ENCODE measurements at regions not wholly inside any gene's neighbourhood (a gene's known extent, or its start where the extent isn't known, plus 50 kb on each side); places are given as distances from the start of the nearest gene placed in this dataset.
"Not testable (repeated sequence)": the region's sequence is repeated elsewhere in the genome, so short reads cannot be mapped to it uniquely, and the experiment has no call there.

DNA sequence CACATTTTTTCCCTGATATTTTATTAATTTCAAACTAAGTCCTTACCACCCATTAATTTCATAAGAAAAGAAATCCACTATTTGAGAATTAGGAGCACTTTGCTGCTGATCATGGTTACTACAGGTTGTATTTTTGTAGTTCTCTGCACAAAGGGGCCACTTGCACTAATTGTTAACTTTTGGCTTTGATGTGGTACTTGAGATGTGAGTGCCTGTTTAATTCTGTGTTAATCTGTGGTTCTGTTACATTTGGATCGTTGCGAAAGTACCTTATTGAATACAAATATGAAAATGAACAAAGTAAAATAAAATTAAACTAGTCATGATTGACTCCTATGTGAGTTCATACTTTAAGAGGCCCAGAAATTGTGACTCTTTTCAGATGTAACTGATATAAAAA, 374.9 kb upstream of the RGS6 start:
- Histone ChIP-seq H3K36me3 (no peaks in the 10 kb centered on the region), H3K9me3 (no peaks in the 10 kb centered on the region), H3K4me3 (no peak overlapping the region), H3K4me1 (no peaks in the 10 kb centered on the region), H3K27me3 (no peaks in the 10 kb centered on the region), H3K27ac (no peak overlapping the region)
- no peak for DNase-seq
- TF ChIP-seq POLR2A (IDR thresholded peaks at IDR 0.05) = no peak
- TF ChIP-seq, protein P1, sequence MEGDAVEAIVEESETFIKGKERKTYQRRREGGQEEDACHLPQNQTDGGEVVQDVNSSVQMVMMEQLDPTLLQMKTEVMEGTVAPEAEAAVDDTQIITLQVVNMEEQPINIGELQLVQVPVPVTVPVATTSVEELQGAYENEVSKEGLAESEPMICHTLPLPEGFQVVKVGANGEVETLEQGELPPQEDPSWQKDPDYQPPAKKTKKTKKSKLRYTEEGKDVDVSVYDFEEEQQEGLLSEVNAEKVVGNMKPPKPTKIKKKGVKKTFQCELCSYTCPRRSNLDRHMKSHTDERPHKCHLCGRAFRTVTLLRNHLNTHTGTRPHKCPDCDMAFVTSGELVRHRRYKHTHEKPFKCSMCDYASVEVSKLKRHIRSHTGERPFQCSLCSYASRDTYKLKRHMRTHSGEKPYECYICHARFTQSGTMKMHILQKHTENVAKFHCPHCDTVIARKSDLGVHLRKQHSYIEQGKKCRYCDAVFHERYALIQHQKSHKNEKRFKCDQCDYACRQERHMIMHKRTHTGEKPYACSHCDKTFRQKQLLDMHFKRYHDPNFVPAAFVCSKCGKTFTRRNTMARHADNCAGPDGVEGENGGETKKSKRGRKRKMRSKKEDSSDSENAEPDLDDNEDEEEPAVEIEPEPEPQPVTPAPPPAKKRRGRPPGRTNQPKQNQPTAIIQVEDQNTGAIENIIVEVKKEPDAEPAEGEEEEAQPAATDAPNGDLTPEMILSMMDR (IDR thresholded peaks at IDR 0.05) = no peak
- intact Hi-C loops (cut with DNase I; ENCODE audit: low total_unique reads) = no loop called here

DNA sequence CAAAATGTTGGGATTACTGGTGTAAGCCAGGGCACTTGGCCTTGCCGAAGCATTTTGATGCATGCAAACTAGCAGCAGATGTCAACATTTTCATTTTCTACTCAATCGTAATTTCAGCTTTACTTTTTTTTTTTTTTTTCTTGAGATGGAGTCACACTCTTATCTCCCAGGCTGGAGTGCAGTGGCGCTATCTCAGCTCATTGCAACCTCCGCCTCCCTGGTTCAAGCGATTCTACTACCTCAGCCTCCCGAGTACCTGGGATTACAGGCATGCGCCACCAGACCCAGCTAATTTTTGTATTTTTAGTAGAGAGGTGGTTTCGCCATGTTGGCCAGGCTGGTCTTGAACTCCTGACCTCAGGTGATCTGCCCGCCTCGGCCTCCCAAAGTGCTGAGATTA, 373.3 kb upstream of the RGS6 start:
- H3K9me3 ChIP-seq; H3K27me3 ChIP-seq; H3K4me1 ChIP-seq; intact Hi-C loops (cut with DNase I; ENCODE audit: low total_unique reads); H3K27ac ChIP-seq; DNase-seq; H3K36me3 ChIP-seq; H3K4me3 ChIP-seq: not testable (repeated sequence)

DNA sequence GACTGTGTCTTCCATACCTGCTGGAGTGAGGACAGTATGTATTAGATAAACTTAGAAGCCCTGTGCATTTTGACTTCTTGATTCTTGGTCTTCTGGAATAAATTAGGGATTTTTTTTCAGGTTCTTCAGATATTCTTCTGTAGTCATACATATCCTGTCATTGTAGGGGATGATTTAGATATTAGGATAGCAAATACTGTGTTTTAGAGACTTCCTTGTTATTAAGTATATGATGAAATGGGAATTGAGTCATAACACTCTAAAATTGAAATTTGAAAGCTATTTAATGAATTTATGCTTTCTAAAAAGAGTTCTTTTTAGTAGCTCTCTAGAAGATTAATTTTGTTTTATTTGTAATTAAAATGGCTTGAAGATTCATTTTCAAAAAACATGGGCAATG, 371.5 kb upstream of the RGS6 start:
- no peak for DNase-seq
- TF ChIP-seq, protein P1 (IDR thresholded peaks at IDR 0.05) = no peak
- no peak for TF ChIP-seq POLR2A (IDR thresholded peaks at IDR 0.05)
- Histone ChIP-seq H3K9me3 (no peaks in the 10 kb centered on the region), H3K4me3 (no peak overlapping the region), H3K36me3 (no peaks in the 10 kb centered on the region), H3K27ac (no peak overlapping the region), H3K27me3 (no peaks in the 10 kb centered on the region), H3K4me1 (no peaks in the 10 kb centered on the region)
- intact Hi-C loops (cut with DNase I; ENCODE audit: low total_unique reads) = no loop called here

DNA sequence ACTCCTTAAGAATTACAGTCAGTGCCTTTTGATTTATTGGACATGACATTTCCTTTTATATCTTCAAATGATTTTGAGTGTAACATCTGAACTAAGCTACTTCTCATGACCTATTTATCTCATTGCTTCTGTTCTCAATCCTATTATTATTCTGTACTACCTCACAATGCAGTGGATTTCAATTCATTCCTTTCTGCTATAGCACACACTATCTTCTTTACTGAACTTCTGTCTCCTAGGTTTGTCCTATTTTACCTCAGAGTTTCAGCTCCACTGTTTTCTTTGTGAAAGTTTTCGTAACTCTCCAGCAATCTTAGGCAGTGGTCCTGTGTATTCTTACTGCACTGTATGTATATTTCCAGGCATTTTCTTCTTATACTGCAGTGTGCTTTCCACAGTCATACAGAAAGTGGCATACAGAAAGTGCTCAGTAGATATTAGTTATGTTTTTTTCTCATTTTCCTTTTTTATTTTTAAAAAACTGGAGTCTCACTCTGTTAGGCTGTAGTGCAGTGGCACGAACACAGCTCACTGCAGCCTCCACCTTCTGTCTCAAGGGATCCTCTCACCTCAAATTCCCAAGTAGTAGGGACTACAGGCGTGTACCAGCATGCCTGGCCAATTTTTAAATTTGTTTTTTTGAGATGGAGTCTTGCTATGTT, 368.6 kb upstream of the RGS6 start:
- intact Hi-C loops (cut with DNase I; ENCODE audit: low total_unique reads) = no loop called here
- Histone ChIP-seq H3K27me3 (no peaks in the 10 kb centered on the region), H3K4me1 (no peaks in the 10 kb centered on the region), H3K4me3 (no peak overlapping the region), H3K27ac (no peak overlapping the region), H3K9me3 (no peaks in the 10 kb centered on the region), H3K36me3 (no peaks in the 10 kb centered on the region)
- no peak for TF ChIP-seq POLR2A (IDR thresholded peaks at IDR 0.05)
- TF ChIP-seq, protein P1 (IDR thresholded peaks at IDR 0.05) = no peak
- no peak for DNase-seq

DNA sequence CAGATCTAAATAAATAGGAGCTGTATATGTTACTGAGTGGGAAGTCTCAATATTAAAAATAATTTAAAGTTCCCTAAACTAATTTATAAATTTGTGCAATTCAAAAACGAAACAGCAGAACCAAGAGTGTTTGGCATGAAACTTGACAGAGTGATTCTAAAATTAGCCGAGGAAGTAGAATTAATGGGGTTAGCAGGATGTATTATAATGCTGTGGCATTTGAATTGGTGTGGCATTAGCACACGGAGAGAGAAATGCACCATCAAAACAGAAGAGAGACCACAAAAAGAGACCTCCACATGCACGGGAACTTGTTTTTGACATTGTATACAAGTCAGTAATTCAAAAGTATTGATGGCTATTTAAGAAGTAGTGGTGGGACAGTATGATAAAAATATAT, 366.0 kb upstream of the RGS6 start:
- DNase-seq = no peak
- Histone ChIP-seq H3K36me3 (no peaks in the 10 kb centered on the region), H3K27ac (no peak overlapping the region), H3K4me3 (no peak overlapping the region), H3K27me3 (no peaks in the 10 kb centered on the region), H3K4me1 (no peaks in the 10 kb centered on the region), H3K9me3 (no peaks in the 10 kb centered on the region)
- intact Hi-C loops (cut with DNase I; ENCODE audit: low total_unique reads) = no loop called here
- TF ChIP-seq, protein P1 (IDR thresholded peaks at IDR 0.05) = no peak
- no peak for TF ChIP-seq POLR2A (IDR thresholded peaks at IDR 0.05)

DNA sequence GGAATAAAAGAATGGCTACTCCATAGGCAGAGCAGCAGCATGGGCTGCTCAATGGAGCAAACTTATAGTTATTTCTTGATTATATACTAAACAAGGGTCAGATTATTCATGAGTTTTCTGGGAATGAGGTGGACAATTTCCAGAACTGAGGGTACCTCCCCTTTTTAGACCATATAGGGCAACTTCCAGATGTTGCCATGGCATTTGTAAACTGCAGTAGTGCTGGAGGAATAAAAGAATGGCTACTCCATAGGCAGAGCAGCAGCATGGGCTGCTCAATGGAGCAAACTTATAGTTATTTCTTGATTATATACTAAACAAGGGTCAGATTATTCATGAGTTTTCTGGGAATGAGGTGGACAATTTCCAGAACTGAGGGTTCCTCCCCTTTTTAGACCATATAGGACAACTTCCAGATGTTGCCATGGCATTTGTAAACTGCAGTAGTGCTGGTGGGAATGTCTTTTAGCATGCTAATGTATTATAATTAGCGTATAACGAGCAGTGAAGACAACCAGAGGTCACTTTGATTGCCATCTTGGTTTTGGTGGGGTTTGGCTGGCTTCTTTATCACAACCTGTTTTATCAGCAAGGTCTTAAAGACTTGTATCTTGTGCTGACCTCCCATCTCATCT, 364.6 kb upstream of the RGS6 start:
- DNase-seq; H3K36me3 ChIP-seq; H3K27me3 ChIP-seq; H3K4me1 ChIP-seq; H3K9me3 ChIP-seq; H3K27ac ChIP-seq; intact Hi-C loops (cut with DNase I; ENCODE audit: low total_unique reads); H3K4me3 ChIP-seq: not testable (repeated sequence)

Measured in uterus (tissue), 3 donors.